ENCODE measurements at regions not wholly inside any gene's neighbourhood (a gene's known extent, or its start where the extent isn't known, plus 50 kb on each side); places are given as distances from the start of the nearest gene placed in this dataset.

DNA sequence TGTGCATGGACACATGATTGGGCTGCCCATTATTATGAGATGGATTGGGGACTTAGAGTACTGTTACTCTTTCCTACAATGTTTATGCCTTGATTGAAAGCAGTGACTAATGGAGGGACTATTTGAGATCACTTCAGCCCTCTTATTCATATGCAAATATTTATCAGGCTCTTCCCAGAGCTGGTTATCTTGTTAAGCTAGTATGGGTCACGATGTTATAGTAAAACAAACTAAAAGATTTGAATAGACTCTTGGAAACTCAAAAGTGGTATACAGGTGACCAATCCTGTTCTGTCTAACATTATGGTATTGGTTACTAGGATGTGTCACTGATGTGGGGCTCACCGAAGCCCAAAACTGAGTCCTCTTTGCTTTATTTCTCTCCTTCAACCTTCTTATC lies 306.2 kb upstream of the CASK start:
- DNase-seq (ENCODE audit: low read depth in 2 of 2): no peak
- H3K4me3 ChIP-seq (replicated peaks in 1 of 2; ENCODE audit: low read depth in 2 of 2, low read length in 2 of 2): no peak overlapping the region
- TF ChIP-seq, protein P1, sequence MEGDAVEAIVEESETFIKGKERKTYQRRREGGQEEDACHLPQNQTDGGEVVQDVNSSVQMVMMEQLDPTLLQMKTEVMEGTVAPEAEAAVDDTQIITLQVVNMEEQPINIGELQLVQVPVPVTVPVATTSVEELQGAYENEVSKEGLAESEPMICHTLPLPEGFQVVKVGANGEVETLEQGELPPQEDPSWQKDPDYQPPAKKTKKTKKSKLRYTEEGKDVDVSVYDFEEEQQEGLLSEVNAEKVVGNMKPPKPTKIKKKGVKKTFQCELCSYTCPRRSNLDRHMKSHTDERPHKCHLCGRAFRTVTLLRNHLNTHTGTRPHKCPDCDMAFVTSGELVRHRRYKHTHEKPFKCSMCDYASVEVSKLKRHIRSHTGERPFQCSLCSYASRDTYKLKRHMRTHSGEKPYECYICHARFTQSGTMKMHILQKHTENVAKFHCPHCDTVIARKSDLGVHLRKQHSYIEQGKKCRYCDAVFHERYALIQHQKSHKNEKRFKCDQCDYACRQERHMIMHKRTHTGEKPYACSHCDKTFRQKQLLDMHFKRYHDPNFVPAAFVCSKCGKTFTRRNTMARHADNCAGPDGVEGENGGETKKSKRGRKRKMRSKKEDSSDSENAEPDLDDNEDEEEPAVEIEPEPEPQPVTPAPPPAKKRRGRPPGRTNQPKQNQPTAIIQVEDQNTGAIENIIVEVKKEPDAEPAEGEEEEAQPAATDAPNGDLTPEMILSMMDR (IDR thresholded peaks at IDR 0.05; ENCODE audit: low read depth, low read length): no peak

DNA sequence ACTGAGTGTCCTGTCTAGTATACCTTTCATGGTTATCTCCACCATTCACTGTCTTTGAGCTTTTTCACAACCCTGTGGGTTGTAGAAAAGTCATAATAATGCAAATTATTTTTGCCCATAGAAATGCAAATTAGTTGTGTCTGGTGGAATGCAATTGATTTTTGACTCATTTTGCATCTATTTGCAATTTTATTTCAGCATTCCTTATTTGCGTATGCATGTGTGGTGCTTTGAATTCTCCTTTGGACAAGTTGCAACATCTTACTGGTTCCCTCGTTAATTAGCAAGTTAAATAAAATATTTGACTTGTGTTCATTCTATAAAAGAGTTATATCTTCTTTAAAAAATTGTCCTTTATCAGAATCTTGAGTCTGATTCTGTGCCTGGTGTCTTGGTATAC lies 297.3 kb upstream of the CASK start:
- TF ChIP-seq, protein P1 (IDR thresholded peaks at IDR 0.05; ENCODE audit: low read depth, low read length): no peak
- no peak overlapping the region for H3K4me3 ChIP-seq (replicated peaks in 1 of 2; ENCODE audit: low read depth in 2 of 2, low read length in 2 of 2)
- no peak for DNase-seq (ENCODE audit: low read depth in 2 of 2)

DNA sequence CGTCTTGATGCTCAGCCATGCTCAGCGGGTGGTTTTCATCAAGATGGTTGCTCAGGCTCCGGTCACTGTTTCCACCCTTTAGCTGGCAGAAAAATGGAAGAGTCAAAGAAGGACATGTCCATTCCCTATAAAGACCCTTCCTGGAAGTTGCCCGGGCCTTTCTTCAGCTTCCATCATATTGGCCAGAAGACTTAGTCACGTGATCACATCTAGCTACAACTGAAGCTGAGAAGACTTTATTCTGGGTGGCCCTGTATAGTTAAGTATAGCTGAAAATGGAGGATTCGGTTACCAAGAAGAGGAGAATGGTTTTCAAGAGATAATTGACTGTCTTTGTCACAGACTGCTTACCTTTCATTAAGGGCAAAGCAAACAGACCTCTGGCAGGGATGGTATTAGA lies 296.7 kb upstream of the CASK start:
- no peak for DNase-seq (ENCODE audit: low read depth in 2 of 2)
- no peak overlapping the region for H3K4me3 ChIP-seq (replicated peaks in 1 of 2; ENCODE audit: low read depth in 2 of 2, low read length in 2 of 2)
- TF ChIP-seq, protein P1 (IDR thresholded peaks at IDR 0.05; ENCODE audit: low read depth, low read length): no peak

DNA sequence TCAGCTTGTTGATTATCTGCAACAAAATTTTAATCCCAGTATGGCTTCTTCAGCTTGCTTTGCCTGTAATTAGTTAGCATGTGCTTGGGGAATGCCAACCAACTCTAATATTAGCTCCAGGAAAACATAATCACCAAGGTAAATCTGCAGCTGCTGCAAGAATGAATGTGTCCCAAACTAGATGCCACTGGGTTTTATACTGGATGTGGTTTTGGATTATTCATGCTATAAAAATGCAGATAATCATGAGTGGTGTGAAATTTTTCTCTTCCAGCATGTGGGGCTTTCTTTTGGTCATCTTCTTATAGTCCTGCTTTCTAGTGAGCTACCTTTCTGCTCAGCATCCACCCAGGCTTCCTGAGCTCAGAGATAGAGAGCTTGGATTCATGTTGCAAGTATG lies 295.9 kb upstream of the CASK start:
- TF ChIP-seq, protein P1 (IDR thresholded peaks at IDR 0.05; ENCODE audit: low read depth, low read length): no peak
- DNase-seq (ENCODE audit: low read depth in 2 of 2): peak in 1 of 2 donors; percentile 0

GRCh38 chrX:42195506-42195905 lies 272.2 kb upstream of the CASK start:
- DNase-seq (ENCODE audit: low read depth in 2 of 2): no peak
- TF ChIP-seq, protein P1 (IDR thresholded peaks at IDR 0.05; ENCODE audit: low read depth, low read length): no peak
- no peak overlapping the region for H3K4me3 ChIP-seq (replicated peaks in 1 of 2; ENCODE audit: low read depth in 2 of 2, low read length in 2 of 2)

More for the DNA sequence above, 295.9 kb upstream of the CASK start:
- no peak overlapping the region for H3K4me3 ChIP-seq (replicated peaks in 1 of 2; ENCODE audit: low read depth in 2 of 2, low read length in 2 of 2)

DNA sequence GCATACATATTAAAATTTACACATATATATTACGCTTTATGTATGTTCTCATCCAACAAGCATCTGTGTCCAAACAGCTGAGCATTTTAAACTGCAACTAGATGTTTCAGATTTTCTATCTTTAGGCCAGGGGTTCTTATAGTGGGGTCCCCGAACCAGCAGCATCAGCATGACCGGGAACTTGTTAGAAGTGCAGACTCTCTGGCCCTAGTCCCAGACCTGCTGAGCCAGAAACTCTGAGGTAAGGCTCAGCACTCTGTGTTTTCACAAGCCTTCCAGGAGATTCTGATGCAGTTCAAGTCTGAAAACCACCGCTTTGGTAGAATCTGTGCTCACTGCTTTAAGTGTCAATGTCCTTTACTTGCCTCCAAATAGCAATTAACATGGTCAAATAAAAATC lies 266.2 kb upstream of the CASK start:
- H3K4me3 ChIP-seq (replicated peaks in 1 of 2; ENCODE audit: low read depth in 2 of 2, low read length in 2 of 2): no peak overlapping the region
- TF ChIP-seq, protein P1 (IDR thresholded peaks at IDR 0.05; ENCODE audit: low read depth, low read length): no peak
- no peak for DNase-seq (ENCODE audit: low read depth in 2 of 2)

DNA sequence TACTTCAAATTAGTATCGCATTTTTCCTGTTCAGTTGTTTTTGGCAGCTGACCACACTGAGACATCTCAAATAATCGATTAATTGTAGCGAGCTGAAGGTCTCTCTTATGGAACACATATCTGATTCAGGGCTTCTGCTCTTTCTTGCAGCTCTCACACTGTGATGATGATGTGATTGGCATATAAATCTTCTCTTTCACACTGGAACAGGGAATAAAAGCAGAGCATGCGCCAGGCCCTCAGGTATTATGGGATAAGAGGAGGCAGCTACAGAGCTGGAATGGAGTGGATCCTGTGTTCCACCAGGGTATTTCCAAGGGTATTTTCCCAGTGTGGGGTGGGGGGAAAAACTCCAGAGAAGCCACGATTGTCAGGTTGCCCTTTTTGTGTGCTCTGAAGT lies 265.4 kb upstream of the CASK start:
- TF ChIP-seq, protein P1 (IDR thresholded peaks at IDR 0.05; ENCODE audit: low read depth, low read length): no peak
- DNase-seq (ENCODE audit: low read depth in 2 of 2): no peak
- no peak overlapping the region for H3K4me3 ChIP-seq (replicated peaks in 1 of 2; ENCODE audit: low read depth in 2 of 2, low read length in 2 of 2)
